ENCODE measurements at regions not wholly inside any gene's neighbourhood (a gene's known extent, or its start where the extent isn't known, plus 50 kb on each side); places are given as distances from the start of the nearest gene placed in this dataset.
"Not testable (repeated sequence)": the region's sequence is repeated elsewhere in the genome, so short reads cannot be mapped to it uniquely, and the experiment has no call there.

DNA sequence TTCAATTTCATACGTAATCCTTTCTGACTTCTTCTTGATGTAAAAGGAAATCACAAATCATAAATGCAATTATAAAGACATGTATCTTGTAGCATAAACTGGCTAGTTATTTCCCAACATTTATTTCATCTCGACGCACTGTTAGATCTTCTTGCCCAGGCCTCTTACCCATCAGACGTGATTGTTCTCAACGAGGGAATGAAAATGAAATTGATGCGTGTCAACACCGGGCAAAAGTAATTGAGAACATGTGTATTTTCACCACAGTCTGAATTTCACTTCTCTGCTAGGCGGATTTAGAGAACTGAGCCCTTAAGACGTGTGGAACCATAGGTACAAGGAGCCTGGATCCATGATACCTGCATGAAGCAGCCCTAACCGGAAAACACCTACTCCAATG is 519.7 kb downstream of the KCNT2 start:
- DNase-seq (ENCODE audit: low spot score) = no peak

DNA sequence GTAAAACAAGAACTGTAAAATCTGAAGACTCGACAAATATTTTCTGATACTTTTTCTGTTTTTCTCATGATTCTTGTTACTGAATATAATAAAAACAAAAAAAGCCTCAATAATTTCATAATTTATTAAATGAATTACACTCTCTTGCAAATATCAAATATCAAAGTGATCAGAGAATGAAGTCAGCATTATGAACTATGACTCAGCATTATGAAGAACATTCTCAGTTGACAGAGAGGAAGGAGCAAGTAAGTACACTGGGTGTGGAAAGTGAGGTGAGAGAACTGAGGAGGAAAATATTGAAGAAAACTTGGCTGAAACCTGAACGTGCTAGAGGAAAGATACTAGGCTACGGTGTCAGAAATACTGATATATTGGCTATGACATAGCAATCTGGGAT is 529.5 kb downstream of the KCNT2 start:
- DNase-seq (ENCODE audit: low spot score) = no peak

- no peak for DNase-seq (ENCODE audit: low spot score)
Measured at GRCh38 chr1:196075621-196076020, 532.6 kb downstream of the KCNT2 start.

DNA sequence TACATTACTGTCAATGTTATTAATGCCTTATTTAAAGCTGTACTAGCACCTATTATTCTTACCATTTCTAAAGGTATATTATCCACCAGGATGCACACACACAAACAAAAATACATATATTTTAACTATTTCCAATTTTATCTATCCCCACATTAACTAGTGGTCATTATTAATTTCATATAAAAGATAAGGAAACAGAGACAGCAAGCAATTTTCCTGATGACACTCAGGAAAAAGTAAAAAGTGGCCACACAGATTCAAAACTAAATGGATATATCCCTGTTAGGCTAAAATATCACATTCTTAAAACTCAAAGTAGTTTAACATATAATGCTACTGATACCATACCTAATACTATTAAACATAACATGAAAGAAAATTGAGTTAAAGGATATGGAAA is 534.1 kb downstream of the KCNT2 start:
- DNase-seq (ENCODE audit: low spot score) = no peak

- DNase-seq (ENCODE audit: low spot score) = no peak
Measured at GRCh38 chr1:196071447-196071846, 536.8 kb downstream of the KCNT2 start.

DNA sequence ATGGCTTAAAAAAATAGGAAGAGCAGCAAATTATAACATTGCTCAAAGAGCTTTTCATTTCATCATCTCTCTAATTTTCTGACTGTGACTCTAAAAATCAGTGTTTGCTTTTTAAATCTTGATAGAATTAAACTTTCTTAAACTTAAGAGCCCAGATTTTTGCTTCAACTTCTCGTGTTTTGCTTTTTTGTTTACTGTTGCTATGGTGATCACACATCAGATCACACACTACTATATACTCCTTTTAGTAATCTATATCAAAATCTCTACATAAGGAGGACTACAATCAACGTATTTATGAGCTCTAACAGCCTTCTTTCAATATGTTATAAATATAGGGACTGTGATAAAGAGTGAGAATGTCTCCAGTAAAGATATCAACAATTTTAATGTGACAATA is 537.3 kb downstream of the KCNT2 start:
- DNase-seq (ENCODE audit: low spot score) = no peak

GRCh38 chr1:196063952-196064351 is 544.3 kb downstream of the KCNT2 start:
- DNase-seq (ENCODE audit: low spot score) = no peak

- no peak for DNase-seq (ENCODE audit: low spot score)
Measured at GRCh38 chr1:196063294-196063693, 544.9 kb downstream of the KCNT2 start.

GRCh38 chr1:196060539-196060938 is 547.7 kb downstream of the KCNT2 start:
- no peak for DNase-seq (ENCODE audit: low spot score)

- DNase-seq (ENCODE audit: low spot score) = peak; percentile 13
Measured at GRCh38 chr1:196059210-196059609, 549.0 kb downstream of the KCNT2 start.

DNA sequence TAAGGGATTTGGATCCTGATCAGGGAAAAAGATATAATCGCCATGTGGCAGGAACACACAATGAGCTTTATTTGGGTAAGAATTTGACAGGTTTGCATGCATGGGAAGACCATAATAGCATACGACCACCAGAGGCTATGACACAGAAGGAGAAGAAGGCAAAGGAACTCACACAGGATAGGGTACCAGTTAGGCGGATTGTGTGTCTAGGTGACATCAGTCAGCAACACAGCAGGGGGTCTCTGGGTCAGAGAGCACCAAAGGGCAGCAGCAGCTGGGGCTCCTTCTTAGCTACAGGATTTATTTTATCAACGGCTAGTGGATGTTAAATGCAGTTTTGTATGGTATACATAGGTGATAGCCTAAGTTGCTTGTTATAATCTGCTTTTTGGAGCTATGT is 551.3 kb downstream of the KCNT2 start:
- no peak for DNase-seq (ENCODE audit: low spot score)

DNA sequence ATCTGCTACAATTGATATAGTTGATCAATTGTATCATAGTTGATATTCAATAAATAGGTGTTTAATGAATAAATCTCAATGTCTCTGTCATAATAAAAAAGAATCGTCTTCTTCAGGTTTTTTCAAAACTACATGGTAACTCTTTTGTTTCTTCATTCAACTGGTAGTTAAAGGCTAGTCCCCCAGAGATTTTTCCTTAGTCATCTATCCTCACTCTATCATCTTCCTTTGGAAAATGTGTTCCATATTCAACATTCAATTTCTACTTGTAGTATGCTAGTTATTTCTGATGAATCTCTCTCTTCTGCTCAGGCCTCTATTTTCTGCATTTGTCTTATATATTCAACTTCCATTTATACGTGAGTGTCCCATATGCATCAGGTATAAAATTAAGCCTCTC is 558.8 kb downstream of the KCNT2 start:
- DNase-seq (ENCODE audit: low spot score) = no peak

- DNase-seq (ENCODE audit: low spot score) = no peak
Measured at GRCh38 chr1:196043268-196043667, 565.0 kb downstream of the KCNT2 start.

DNA sequence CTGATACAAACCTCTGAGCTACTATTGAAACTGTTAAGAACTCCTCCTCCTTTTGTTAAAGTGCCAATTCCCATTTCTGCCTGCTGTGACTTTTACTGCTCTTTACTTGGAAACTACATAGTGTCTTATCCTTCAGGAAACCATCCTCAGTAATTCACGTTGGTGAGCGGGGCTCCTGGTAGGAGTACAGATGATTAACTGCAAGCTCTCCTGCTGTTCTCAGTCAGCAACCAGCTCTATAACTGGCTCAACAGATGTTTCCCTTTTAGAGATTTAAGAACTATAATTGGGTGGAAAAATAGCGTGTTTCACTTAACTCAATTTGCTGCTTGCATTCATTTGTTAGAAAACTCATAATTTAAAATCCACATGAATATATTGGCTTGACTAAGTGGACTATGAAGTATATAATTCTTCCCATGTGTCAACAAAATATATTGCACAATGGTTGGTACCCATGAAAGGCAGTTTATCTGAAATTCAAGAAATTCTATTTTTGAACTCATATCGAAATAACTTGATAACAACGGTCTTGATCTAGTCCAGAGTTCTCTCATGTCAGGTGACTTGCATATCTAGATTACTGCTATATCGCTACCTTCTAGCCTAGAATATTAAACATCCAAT is 574.0 kb downstream of the KCNT2 start:
- no peak for DNase-seq (ENCODE audit: low spot score)

DNA sequence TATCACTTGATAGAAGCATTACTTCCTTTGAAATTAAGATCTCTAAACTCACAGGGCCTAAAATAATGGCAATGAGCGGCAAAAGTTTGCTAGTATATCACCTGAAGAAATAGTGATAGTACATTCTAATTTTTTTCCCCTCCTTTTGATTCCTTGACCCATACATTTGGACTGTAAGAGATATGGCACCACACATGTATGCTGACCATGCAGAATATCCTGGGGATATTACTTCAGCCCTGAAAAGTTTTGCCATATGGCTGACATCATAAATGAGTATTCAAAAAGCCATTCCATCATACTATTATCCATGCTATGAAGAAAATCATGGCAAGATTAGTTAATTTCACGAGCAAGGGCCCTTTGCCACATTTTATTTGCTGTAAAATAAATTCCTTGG is 576.9 kb downstream of the KCNT2 start:
- DNase-seq (ENCODE audit: low spot score) = not testable (repeated sequence)

DNA sequence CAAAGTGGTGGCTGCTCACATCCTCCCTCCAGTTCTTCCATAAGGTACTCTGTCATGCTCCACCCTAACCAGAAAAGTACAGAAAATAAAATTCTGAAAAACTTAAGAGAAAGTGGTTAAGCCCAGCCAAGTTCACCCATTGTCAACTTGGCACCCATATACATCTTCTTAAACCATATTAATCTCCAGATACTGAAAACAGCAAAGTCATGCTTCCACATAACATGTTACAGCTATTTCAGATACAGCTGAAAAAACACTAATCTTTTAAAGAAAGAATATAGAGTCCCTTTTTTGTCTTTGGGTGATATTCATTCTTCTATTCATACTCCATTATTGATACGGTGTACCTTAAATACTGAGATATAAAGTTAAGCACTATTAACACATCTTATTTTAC is 577.8 kb downstream of the KCNT2 start:
- DNase-seq (ENCODE audit: low spot score) = no peak

DNA sequence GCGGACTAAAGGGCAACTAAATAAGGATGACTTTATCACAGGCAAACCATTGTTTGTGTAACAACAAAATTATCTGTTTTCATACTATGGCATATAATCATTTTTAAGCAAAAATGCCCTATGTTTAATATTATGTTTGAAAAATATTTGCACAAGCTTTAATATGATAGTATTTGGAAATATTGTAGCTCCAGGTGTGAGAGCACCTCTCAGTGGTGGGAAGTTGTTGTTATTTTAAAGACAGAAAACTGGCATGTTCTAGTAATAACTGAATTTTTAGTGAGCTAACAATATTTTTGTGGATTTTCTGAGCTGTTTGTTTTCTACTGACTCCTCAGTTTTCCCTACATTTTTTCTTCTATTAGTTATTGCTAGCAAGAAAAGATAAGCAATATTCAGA is 578.8 kb downstream of the KCNT2 start:
- no peak for DNase-seq (ENCODE audit: low spot score)

DNA sequence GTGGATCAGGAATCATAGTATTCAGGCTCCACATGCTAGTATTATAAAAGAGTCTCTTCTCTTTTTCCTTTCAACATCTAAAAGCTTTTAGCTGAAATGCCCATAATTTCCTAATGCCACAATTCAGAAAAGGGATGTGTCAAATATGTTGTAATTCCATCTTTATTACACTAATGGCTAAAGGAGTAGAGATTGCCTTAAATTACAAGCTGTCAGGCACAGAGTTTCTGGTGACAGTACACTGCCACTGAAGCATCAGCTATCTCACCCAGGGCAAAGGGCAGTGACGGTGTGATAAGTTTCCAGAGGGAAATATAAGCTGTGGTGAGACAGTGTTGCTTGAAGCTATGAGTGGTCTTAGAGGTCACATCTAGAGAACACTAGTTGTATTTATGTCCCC is 581.1 kb downstream of the KCNT2 start:
- DNase-seq (ENCODE audit: low spot score) = no peak

GRCh38 chr1:196021174-196021573 is 587.1 kb downstream of the KCNT2 start:
- not testable (repeated sequence) for DNase-seq (ENCODE audit: low spot score)

GRCh38 chr1:196009362-196009761 is 598.9 kb downstream of the KCNT2 start:
- no peak for DNase-seq (ENCODE audit: low spot score)

- no peak for DNase-seq (ENCODE audit: low spot score)
Measured at GRCh38 chr1:196007763-196008162, 600.5 kb downstream of the KCNT2 start.

- no peak for DNase-seq (ENCODE audit: low spot score)
Measured at GRCh38 chr1:196005426-196005825, 602.8 kb downstream of the KCNT2 start.

GRCh38 chr1:196004388-196004787 is 603.9 kb downstream of the KCNT2 start:
- not testable (repeated sequence) for DNase-seq (ENCODE audit: low spot score)

DNA sequence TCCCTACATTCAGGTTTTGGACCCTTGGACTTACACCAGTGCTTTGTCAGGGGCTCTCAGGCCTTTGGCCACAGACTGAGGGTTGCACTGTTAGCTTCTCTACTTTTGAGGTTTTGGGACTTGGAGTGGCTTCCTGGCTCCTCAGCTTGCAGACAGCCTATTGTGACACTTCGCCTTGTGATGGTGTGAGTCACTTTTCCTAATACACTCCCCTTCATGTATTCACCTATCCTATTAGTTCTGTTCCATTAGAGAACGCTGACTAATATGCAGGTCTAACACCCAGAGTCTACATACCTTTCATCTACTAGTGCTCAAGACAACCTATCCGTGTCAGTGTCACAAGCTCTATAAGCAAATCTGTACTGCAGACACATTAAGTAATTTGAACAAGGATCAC is 605.3 kb downstream of the KCNT2 start:
- no peak for DNase-seq (ENCODE audit: low spot score)

GRCh38 chr1:196002296-196002695 is 605.9 kb downstream of the KCNT2 start:
- not testable (repeated sequence) for DNase-seq (ENCODE audit: low spot score)

Measured in NAMALWA (cell line).